AG09319 (cell line): ENCODE measurements at regions not wholly inside any gene's neighbourhood (a gene's known extent, or its start where the extent isn't known, plus 50 kb on each side); places are given as distances from the start of the nearest gene placed in this dataset.

Source experiments
- DNase-seq: peaks from one replicate; pipeline ENCODE4 v3.0.0-alpha.2; 2010; ENCODE audit warnings: low read depth; ENCODE audit errors: extremely low read depth
- TF ChIP-seq, protein P1 (sequence below): IDR thresholded peaks from 2 replicates; pipeline ENCODE4 v1.5.1; 2011; ENCODE audit warnings: low read depth, mild to moderate bottlenecking, inconsistent platforms, low read length, moderate library complexity

DNA sequence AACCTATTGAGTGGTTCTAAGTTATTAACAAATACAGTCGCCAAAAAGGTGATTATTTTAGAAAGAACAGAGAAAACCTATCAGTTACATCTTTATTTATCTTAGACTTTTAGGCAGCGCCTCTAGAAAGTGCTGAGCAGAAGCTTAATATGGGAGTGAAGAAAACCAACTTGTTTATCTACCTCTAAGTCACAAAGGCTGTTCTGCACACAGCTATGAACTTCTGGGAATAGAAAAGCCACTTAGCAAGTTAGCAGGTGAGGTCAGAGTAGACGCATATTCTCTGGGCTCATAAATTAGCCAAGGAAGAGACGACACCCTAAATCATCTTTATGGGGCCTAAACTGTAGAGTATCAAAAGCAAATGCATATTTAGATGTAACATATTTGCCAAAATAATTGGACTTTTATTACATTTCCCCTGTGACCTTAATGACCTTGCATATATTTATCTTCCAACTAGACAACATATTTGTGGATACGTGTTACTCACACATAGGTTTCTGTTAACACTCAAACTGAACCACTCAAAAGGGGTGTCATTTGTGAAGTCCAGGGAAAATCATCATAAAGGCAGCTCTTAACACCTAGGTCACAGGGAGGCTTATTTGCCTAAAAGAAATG, 267.1 kb downstream of the ADGB start:
- no peak for DNase-seq

DNA sequence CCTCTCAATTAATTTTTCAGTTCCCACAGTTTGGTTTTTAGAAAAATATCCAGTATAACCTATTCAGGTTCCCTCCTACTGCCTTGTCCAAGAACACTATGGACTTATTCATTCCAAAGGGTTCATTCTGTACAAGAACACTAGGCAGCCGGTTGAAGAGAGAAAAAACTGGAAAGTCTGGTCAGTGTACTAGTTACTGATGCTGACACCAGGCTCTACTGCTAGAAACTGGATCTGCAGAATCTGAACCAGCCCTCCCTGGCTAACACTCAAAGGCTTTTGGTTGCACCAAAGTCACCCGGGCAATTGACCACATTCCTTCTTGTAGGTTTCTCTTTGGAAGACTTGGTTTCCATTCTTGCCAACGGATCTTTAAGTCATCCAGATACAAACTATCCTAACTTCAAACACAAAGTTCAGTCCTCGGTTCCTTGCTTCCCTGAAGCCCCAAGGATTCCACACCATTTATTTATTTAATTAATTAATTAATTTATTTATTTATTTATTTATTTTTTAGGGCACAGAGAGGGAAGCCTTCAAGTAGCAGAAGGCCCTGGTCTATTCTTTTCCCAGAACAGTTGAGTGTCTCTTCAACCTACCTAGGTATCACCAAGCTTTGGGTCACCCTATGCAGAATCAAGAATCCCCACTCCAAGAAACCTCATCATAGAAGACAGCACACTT, 268.1 kb downstream of the ADGB start:
- DNase-seq, result no peak
- TF ChIP-seq, protein P1, sequence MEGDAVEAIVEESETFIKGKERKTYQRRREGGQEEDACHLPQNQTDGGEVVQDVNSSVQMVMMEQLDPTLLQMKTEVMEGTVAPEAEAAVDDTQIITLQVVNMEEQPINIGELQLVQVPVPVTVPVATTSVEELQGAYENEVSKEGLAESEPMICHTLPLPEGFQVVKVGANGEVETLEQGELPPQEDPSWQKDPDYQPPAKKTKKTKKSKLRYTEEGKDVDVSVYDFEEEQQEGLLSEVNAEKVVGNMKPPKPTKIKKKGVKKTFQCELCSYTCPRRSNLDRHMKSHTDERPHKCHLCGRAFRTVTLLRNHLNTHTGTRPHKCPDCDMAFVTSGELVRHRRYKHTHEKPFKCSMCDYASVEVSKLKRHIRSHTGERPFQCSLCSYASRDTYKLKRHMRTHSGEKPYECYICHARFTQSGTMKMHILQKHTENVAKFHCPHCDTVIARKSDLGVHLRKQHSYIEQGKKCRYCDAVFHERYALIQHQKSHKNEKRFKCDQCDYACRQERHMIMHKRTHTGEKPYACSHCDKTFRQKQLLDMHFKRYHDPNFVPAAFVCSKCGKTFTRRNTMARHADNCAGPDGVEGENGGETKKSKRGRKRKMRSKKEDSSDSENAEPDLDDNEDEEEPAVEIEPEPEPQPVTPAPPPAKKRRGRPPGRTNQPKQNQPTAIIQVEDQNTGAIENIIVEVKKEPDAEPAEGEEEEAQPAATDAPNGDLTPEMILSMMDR, result no peak

More for the DNA sequence above, 267.1 kb downstream of the ADGB start:
- TF ChIP-seq, protein P1, result no peak

DNA sequence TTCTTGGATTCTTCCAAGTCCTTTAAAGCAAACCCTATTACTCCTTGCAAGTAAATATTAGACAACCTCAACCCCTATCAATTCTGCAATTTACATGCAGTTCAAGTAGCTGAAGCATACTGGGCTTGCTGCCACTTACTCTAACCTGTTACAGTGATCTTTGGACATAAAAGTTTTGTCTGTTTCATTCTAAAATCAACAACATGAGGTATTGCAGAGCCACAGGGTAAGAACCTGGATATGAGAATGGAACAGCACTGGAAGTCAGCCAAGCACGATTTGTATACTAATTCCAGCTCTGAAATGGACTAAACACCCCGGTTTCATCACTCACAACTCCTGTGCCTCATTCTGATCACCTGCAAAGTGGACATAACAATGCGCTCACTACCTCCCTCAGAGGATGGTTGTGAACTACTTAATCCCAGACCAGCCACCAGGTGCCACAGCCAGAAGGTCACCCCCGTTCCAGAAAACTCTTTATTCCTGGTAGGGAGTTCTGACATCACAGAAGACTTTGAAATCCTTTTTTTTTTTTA, 270.0 kb downstream of the ADGB start:
- no peak for DNase-seq

DNA sequence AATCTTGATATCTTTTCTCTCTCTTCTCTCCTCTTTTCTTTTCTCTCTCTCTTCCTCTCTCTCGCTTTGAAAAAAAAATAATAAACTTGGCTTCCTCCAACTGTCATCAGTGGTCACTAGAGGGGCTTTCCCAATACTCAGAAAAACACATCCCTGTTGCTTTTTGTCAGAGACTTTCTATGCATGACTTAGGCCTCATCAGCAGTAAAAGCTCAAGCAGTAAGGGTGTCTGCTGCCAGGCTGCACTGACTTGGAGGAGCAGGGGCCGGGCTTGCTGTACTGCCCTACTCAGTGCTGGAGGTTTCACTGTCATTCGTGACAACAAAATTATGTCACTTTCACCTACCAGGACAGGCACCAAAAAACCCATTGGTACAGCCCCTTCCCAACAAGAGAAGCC, 272.0 kb downstream of the ADGB start:
- DNase-seq, result no peak
- TF ChIP-seq, protein P1, result no peak

More for the DNA sequence above, 270.0 kb downstream of the ADGB start:
- TF ChIP-seq, protein P1, result no peak

DNA sequence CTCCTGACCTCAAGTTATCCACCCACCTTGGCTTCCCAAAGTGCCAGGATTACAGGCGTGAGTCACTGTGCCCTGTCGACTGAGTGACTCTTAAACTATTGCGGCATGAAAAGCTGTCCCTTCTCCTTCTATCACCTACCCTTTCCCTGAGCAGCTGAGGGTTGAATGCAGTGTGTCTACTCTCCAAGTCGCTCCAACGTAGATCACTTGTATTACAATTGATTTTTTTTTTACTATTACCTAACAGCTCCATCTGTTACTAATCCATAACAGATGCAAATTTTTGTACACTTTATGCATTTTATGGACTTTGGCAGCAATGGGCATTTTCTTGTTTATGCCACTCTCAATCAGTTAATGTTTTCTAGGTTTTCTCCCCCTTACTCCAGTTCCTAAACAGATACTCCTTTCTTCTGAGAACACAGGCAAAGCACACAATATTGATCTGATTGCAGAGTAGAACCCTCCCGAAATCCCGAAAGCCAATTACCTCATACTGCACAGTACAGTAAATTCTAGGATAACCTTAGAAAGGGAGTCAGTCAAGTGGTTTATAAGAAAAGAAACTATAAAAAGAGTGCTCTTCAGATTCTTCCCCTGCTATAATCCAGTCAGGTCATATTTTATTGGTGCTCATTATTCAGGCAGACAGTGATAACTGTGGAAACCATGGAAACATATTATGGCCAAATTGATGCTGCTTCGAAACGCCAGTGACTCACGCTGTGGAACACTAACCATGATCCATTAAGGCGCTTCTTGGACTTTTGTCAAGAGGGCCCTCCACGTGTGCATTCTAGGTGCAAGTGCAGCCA, 273.0 kb downstream of the ADGB start:
- no peak for DNase-seq
- TF ChIP-seq, protein P1, result no peak

DNA sequence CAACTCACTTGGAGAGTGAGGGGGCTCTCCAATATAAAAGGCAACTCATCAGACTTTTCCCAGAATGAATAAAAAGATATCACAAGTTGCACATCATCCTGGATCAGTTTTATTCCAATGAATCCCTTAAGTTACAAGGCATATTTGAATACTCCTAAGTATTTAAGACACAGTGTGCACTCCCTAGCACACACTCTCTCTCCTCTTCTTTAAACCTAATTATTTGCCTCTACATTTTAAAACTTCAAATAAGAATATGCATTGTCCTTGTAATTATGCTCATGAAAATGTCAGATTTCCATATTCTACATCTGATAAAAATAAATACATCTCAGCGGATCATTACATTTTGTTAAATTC, 273.6 kb downstream of the ADGB start:
- TF ChIP-seq, protein P1, result no peak
- no peak for DNase-seq
